ENCODE measurements at regions not wholly inside any gene's neighbourhood (a gene's known extent, or its start where the extent isn't known, plus 50 kb on each side); places are given as distances from the start of the nearest gene placed in this dataset.

DNA sequence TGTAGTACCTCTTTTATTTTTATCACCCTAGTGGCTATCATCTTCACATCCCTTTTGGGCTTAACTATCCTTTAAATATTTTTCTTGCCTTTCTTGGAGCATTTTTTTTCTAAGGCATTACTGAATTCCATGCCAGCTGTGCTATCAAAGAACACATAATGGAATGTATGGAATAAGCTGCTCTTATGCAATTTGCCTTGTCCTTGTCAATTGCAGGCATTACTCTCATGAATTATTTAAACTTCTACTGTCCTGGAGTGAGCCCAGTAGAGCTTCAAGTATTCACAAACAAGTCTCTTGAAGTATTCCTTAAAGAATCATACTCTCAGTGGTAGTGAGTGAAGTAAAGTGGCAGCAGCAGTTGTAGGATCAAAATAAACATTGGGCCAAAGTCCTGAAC is 144.6 kb upstream of the IGFBP7 start:
- ATAC-seq (ENCODE audit: low FRiP score in 2 of 2) (no peak), DNase-seq (no peak)
- Histone ChIP-seq H3K36me3 (no peaks in the 10 kb centered on the region), H3K4me3 (no peak overlapping the region), H3K9me3 (no peaks in the 10 kb centered on the region), H3K27me3 (no peaks in the 10 kb centered on the region), H3K4me1 (no peaks in the 10 kb centered on the region), H3K27ac (no peak overlapping the region)
- no peak for TF ChIP-seq EP300 (IDR thresholded peaks at IDR 0.05)
- TF ChIP-seq POLR2A (IDR thresholded peaks at IDR 0.05), result no peak
- no peak for TF ChIP-seq POLR2AphosphoS5 (IDR thresholded peaks at IDR 0.05)
- TF ChIP-seq, protein P1, sequence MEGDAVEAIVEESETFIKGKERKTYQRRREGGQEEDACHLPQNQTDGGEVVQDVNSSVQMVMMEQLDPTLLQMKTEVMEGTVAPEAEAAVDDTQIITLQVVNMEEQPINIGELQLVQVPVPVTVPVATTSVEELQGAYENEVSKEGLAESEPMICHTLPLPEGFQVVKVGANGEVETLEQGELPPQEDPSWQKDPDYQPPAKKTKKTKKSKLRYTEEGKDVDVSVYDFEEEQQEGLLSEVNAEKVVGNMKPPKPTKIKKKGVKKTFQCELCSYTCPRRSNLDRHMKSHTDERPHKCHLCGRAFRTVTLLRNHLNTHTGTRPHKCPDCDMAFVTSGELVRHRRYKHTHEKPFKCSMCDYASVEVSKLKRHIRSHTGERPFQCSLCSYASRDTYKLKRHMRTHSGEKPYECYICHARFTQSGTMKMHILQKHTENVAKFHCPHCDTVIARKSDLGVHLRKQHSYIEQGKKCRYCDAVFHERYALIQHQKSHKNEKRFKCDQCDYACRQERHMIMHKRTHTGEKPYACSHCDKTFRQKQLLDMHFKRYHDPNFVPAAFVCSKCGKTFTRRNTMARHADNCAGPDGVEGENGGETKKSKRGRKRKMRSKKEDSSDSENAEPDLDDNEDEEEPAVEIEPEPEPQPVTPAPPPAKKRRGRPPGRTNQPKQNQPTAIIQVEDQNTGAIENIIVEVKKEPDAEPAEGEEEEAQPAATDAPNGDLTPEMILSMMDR (IDR thresholded peaks at IDR 0.05), result no peak

GRCh38 chr4:57249083-57249482 is 138.9 kb upstream of the IGFBP7 start:
- Histone ChIP-seq H3K4me3 (no peak overlapping the region), H3K27me3 (no peaks in the 10 kb centered on the region), H3K9me3 (no peaks in the 10 kb centered on the region), H3K27ac (no peak overlapping the region), H3K36me3 (no peaks in the 10 kb centered on the region), H3K4me1 (no peaks in the 10 kb centered on the region)
- DNase-seq (no peak), ATAC-seq (ENCODE audit: low FRiP score in 2 of 2) (no peak)
- TF ChIP-seq, protein P1 (IDR thresholded peaks at IDR 0.05), result no peak
- no peak for TF ChIP-seq POLR2A (IDR thresholded peaks at IDR 0.05)
- no peak for TF ChIP-seq POLR2AphosphoS5 (IDR thresholded peaks at IDR 0.05)
- no peak for TF ChIP-seq EP300 (IDR thresholded peaks at IDR 0.05)
- WGBS, 2 donors, result 17 to 58% methylated on average over 1 of the region's 1 CpG

GRCh38 chr4:57243076-57243475 is 132.9 kb upstream of the IGFBP7 start:
- no peaks in the 10 kb centered on the region for H3K4me1 ChIP-seq
- H3K9me3 ChIP-seq, result no peaks in the 10 kb centered on the region
- ATAC-seq (ENCODE audit: low FRiP score in 2 of 2) (no peak), DNase-seq (no peak)
- H3K27me3 ChIP-seq, result peaks cover 0 to 1% (median 0%) of the 10 kb centered on the region in 4 donors
- TF ChIP-seq, protein P1 (IDR thresholded peaks at IDR 0.05), result no peak
- TF ChIP-seq POLR2A (IDR thresholded peaks at IDR 0.05) (no peak), EP300 (IDR thresholded peaks at IDR 0.05) (no peak), POLR2AphosphoS5 (IDR thresholded peaks at IDR 0.05) (no peak)
- H3K27ac ChIP-seq, result no peak overlapping the region
- no peaks in the 10 kb centered on the region for H3K36me3 ChIP-seq
- no peak overlapping the region for H3K4me3 ChIP-seq
- WGBS, 2 donors, result 88 to 92% methylated on average over 2 of the region's 2 CpGs

DNA sequence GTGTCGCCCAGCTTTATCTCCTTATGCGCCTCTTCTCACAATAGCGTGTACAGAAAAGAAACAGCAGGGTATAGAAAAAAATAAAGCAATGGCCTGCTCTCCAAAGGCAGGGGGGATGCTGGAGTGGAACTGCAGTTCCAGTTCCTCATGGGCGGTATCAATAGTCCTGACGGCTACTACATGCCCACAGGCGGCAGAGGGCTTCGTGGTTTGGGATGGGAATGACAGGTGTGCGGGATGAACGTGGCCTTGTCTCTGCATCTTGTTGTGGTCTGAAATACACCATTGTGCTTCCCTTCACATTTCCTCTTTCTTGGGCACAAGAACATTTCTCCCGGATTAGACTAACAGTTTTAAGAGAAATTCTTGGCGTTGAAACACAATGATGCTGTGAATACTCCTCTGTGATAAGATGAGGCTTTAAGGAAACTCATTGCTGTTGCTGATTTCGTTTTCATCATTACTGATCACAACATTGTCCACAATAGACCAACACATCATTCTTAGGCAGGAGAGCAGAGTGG is 124.1 kb upstream of the IGFBP7 start:
- no peaks in the 10 kb centered on the region for H3K27me3 ChIP-seq
- no peaks in the 10 kb centered on the region for H3K9me3 ChIP-seq
- TF ChIP-seq EP300 (IDR thresholded peaks at IDR 0.05) (no peak), POLR2AphosphoS5 (IDR thresholded peaks at IDR 0.05) (no peak), POLR2A (IDR thresholded peaks at IDR 0.05) (no peak)
- TF ChIP-seq, protein P1 (IDR thresholded peaks at IDR 0.05), result no peak
- no peaks in the 10 kb centered on the region for H3K36me3 ChIP-seq
- DNase-seq (no peak), ATAC-seq (ENCODE audit: low FRiP score in 2 of 2) (no peak)
- no peaks in the 10 kb centered on the region for H3K4me1 ChIP-seq
- 71 to 79% methylated on average over 12 of the region's 12 CpGs for WGBS, 2 donors
- H3K4me3 ChIP-seq, result no peak overlapping the region
- H3K27ac ChIP-seq, result no peak overlapping the region

GRCh38 chr4:57233386-57233785 is 123.2 kb upstream of the IGFBP7 start:
- no peaks in the 10 kb centered on the region for H3K9me3 ChIP-seq
- no peaks in the 10 kb centered on the region for H3K27me3 ChIP-seq
- DNase-seq (no peak), ATAC-seq (ENCODE audit: low FRiP score in 2 of 2) (no peak)
- no peak overlapping the region for H3K4me3 ChIP-seq
- 34 to 44% methylated on average over 4 of the region's 4 CpGs for WGBS, 2 donors
- no peaks in the 10 kb centered on the region for H3K36me3 ChIP-seq
- TF ChIP-seq POLR2A (IDR thresholded peaks at IDR 0.05), result no peak
- TF ChIP-seq, protein P1 (IDR thresholded peaks at IDR 0.05), result no peak
- TF ChIP-seq EP300 (IDR thresholded peaks at IDR 0.05), result no peak
- TF ChIP-seq POLR2AphosphoS5 (IDR thresholded peaks at IDR 0.05), result no peak
- no peaks in the 10 kb centered on the region for H3K4me1 ChIP-seq
- no peak overlapping the region for H3K27ac ChIP-seq
